Caco-2 (cell line): ENCODE measurements at regions not wholly inside any gene's neighbourhood (a gene's known extent, or its start where the extent isn't known, plus 50 kb on each side); places are given as distances from the start of the nearest gene placed in this dataset.

ENCODE experiments used
- BruUV-seq: library from RNA; stranded (reverse); fragments of 400-500 nt; replicated peaks from 2 replicates; lab custom pipeline; 2021; lab: Mats Ljungman, UMichigan
- CTCF ChIA-PET: fragments of 300-600 bp; sonication (Branson Sonifier 250); formaldehyde crosslinking; loops from one replicate; lab custom pipeline; 2022; ENCODE audit warnings: antibody characterized with exemption; lab: Charles Lee
- POLR2A ChIA-PET: fragments of 300-600 bp; sonication (Branson Sonifier 250); formaldehyde crosslinking; loops from one replicate; lab custom pipeline; 2022; ENCODE audit warnings: antibody characterized with exemption; lab: Charles Lee
- DNase-seq, 2 experiments: peaks; one replicate each; pipeline versions ENCODE4 v3.0.0 to v3.0.0-alpha.2; 2020 to 2022
- H3K27me3 ChIP-seq: replicated peaks from 2 replicates; pipeline ENCODE4 v1.6.0; 2011; ENCODE audit warnings: low read length; ENCODE audit not compliant: control insufficient read depth, insufficient read depth
- H3K36me3 ChIP-seq: 2 replicates; pipeline ENCODE4 v1.5.1; 2011; ENCODE audit warnings: low read length; ENCODE audit not compliant: control insufficient read depth, insufficient read depth
- H3K4me1 ChIP-seq: fragments of 250-450 bp; sonication (Bioruptor Pico); 2 replicates; pipeline ENCODE4 v1.5.1; 2020; ENCODE audit warnings: mild to moderate bottlenecking
- H3K4me3 ChIP-seq: 2 replicates; pipeline ENCODE4 v1.5.1; 2011; ENCODE audit warnings: low read depth, mild to moderate bottlenecking, control low read depth, low read length
- H3K9me3 ChIP-seq: fragments of 250-450 bp; sonication (Bioruptor Pico); 2 replicates; pipeline ENCODE4 v1.5.1; 2020; ENCODE audit warnings: mild to moderate bottlenecking, moderate library complexity
- H3K27ac Mint-ChIP-seq: one replicate; pipeline ENCODE4 v1.8.0; 2022; ENCODE audit warnings: mixed read lengths; ENCODE audit not compliant: unreplicated experiment
- H3K27me3 Mint-ChIP-seq: one replicate; pipeline ENCODE4 v1.8.0; 2022; ENCODE audit warnings: mixed read lengths; ENCODE audit not compliant: insufficient read depth, unreplicated experiment
- H3K36me3 Mint-ChIP-seq: one replicate; pipeline ENCODE4 v1.8.0; 2022; ENCODE audit warnings: mild to moderate bottlenecking, mixed read lengths; ENCODE audit not compliant: insufficient read depth, unreplicated experiment
- H3K4me1 Mint-ChIP-seq: one replicate; pipeline ENCODE4 v1.8.0; 2022; ENCODE audit warnings: low read depth, mixed read lengths; ENCODE audit not compliant: unreplicated experiment
- H3K4me3 Mint-ChIP-seq: one replicate; pipeline ENCODE4 v1.8.0; 2022; ENCODE audit warnings: mild to moderate bottlenecking, moderate library complexity, mixed read lengths; ENCODE audit not compliant: unreplicated experiment
- H3K9me3 Mint-ChIP-seq: one replicate; pipeline ENCODE4 v1.8.0; 2022; ENCODE audit warnings: mixed read lengths; ENCODE audit not compliant: unreplicated experiment
- CTCF ChIP-seq, 2 experiments: fragments of 200-600 bp in 1 of 2; IDR thresholded peaks; 1 replicate in 1 of 2; 2 replicates in 1 of 2; pipeline versions ENCODE4 v1.5.1 to v1.8.0; 2011 to 2022; ENCODE audit warnings: antibody characterized with exemption in 1 of 2, control low read depth in 1 of 2, inconsistent platforms in 1 of 2, low read depth in 1 of 2, low read length in 1 of 2, mild to moderate bottlenecking in 1 of 2, moderate library complexity in 1 of 2; ENCODE audit not compliant: insufficient read depth in 1 of 2, severe bottlenecking in 1 of 2, unreplicated experiment in 1 of 2
- intact Hi-C: fragments of 100-400 bp; cut with micrococcal nuclease; formaldehyde crosslinking; loops from one replicate; pipeline ENCODE4 v1.10.0; 2022; ENCODE audit not compliant: unreplicated experiment

DNA sequence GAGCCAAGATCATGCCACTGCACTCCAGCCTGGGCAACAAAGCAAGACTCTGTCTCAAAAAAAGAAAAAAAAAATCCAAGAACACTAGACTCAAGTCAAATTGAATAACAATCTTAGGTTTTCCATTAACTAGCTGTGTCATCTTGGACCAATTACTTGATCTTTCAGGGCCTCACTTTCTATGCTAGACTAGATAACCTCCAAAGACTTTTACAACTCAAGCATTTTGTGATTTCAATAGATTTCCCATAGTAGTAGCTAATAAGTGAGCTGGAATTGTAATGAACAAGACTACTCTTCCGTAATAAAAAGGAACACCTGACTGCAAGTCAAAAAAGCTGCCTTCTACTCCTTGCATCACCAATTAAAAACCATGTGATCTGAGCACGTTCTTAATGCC, 127.0 kb upstream of the SSTR1 start:
- no peaks in the 10 kb centered on the region for H3K36me3 ChIP-seq
- Mint-ChIP-seq H3K27me3 (no peaks in the 10 kb centered on the region), H3K4me1 (no peaks in the 10 kb centered on the region), H3K36me3 (no peaks in the 10 kb centered on the region), H3K4me3 (no peak overlapping the region), H3K9me3 (no peaks in the 10 kb centered on the region), H3K27ac (no peak overlapping the region)
- BruUV-seq: no TSS peak
- no peak for DNase-seq
- CTCF ChIA-PET: no interaction called here
- no peak for TF ChIP-seq CTCF (IDR thresholded peaks at IDR 0.05; ENCODE audit: insufficient read depth in 1 of 2, low read depth in 1 of 2, low read length in 1 of 2, severe bottlenecking in 1 of 2, unreplicated experiment in 1 of 2)
- H3K4me1 ChIP-seq: no peaks in the 10 kb centered on the region
- H3K9me3 ChIP-seq: no peaks in the 10 kb centered on the region
- no peak overlapping the region for H3K4me3 ChIP-seq
- intact Hi-C loops: no loop called here
- POLR2A ChIA-PET: no interaction called here
- no peaks in the 10 kb centered on the region for H3K27me3 ChIP-seq

DNA sequence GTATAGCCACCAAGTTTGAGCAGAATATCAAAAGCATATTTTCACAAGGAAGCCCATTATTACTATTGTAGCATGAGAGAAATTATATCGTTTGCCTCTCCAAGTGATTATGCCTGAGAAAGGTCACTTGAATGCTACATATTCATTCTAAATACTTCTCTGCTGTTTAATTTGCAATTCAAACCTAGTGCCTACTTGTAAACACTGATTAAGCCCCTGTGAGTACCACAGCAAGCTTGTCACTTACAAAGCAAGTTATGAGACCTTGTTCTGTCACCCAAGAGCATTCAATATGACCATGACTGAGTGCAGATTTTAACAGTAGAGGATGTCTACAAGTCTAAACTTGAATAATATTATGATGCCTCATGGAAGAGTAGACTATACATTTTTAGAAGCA, 124.7 kb upstream of the SSTR1 start:
- no peaks in the 10 kb centered on the region for H3K4me1 Mint-ChIP-seq
- H3K36me3 Mint-ChIP-seq: no peaks in the 10 kb centered on the region
- no peak overlapping the region for H3K4me3 Mint-ChIP-seq
- BruUV-seq: no TSS peak
- Histone ChIP-seq H3K36me3 (no peaks in the 10 kb centered on the region), H3K9me3 (no peaks in the 10 kb centered on the region), H3K4me1 (no peaks in the 10 kb centered on the region), H3K27me3 (no peaks in the 10 kb centered on the region), H3K4me3 (no peak overlapping the region)
- intact Hi-C loops: no loop called here
- CTCF ChIA-PET: no interaction called here
- no peaks in the 10 kb centered on the region for H3K9me3 Mint-ChIP-seq
- POLR2A ChIA-PET: no interaction called here
- no peak for DNase-seq
- H3K27ac Mint-ChIP-seq: no peak overlapping the region
- H3K27me3 Mint-ChIP-seq: no peaks in the 10 kb centered on the region
- TF ChIP-seq CTCF (IDR thresholded peaks at IDR 0.05; ENCODE audit: insufficient read depth in 1 of 2, low read depth in 1 of 2, low read length in 1 of 2, severe bottlenecking in 1 of 2, unreplicated experiment in 1 of 2): no peak

DNA sequence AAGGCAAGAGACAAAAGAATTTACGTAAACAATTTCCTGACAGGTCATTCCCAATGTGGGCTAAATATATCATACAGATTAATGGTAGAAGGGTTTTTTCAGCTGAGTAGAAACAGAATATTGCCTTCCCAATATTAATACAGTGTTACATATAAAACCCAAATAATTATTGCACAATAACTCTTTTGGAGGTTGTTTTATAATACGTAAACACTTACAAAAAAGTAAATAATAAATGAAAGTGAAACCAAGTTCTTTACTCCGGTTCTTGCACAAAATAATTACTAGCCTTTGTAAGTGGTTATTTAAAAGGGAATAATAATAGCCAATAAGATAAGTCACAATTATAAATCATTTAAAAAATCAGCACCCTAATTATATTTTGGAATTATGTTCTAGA, 118.6 kb upstream of the SSTR1 start:
- H3K4me1 ChIP-seq: no peaks in the 10 kb centered on the region
- peaks cover 5% of the 10 kb centered on the region; the same call in 1 of the 2 replicates for H3K9me3 ChIP-seq
- Mint-ChIP-seq H3K4me3 (no peak overlapping the region), H3K36me3 (no peaks in the 10 kb centered on the region), H3K27me3 (no peaks in the 10 kb centered on the region), H3K27ac (no peak overlapping the region), H3K4me1 (no peaks in the 10 kb centered on the region), H3K9me3 (peaks cover 10% of the 10 kb centered on the region)
- no peak for TF ChIP-seq CTCF (IDR thresholded peaks at IDR 0.05; ENCODE audit: insufficient read depth in 1 of 2, low read depth in 1 of 2, low read length in 1 of 2, severe bottlenecking in 1 of 2, unreplicated experiment in 1 of 2)
- CTCF ChIA-PET: no interaction called here
- H3K36me3 ChIP-seq: no peaks in the 10 kb centered on the region
- H3K4me3 ChIP-seq: no peak overlapping the region
- intact Hi-C loops: no loop called here
- no TSS peak for BruUV-seq
- no peak for DNase-seq
- no peaks in the 10 kb centered on the region for H3K27me3 ChIP-seq
- POLR2A ChIA-PET: no interaction called here
